Lung (tissue), 11 donors: ENCODE measurements at regions not wholly inside any gene's neighbourhood (a gene's known extent, or its start where the extent isn't known, plus 50 kb on each side); places are given as distances from the start of the nearest gene placed in this dataset.

Experiments
- ATAC-seq: fragments of 200-7000 bp; cut with Tn5 transposase; one replicate; pipeline ENCODE4 v1.9.1; 2020; ENCODE audit warnings: moderate number of reproducible peaks; ENCODE audit not compliant: insufficient read depth, low FRiP score
- DNase-seq, 3 donors: peaks; one replicate each; pipeline ENCODE4 v3.0.0-alpha.2; 2013 to 2017
- H3K27ac ChIP-seq, 2 donors: one replicate each; pipeline ENCODE4 v1.5.1; 2013; ENCODE audit warnings: mild to moderate bottlenecking in 2 of 2, moderate library complexity in 2 of 2, control low read depth in 1 of 2, inconsistent platforms in 1 of 2, low read depth in 1 of 2, low read length in 1 of 2
- H3K27me3 ChIP-seq, 3 donors: one replicate each; pipeline ENCODE4 v1.5.1; 2013; ENCODE audit warnings: low read length in 2 of 3; ENCODE audit not compliant: control insufficient read depth in 3 of 3, insufficient read depth in 3 of 3
- H3K36me3 ChIP-seq, 4 donors: one replicate each; pipeline ENCODE4 v1.5.1; 2013; ENCODE audit warnings: low read length in 4 of 4, mild to moderate bottlenecking in 1 of 4, moderate library complexity in 1 of 4; ENCODE audit not compliant: control insufficient read depth in 4 of 4, insufficient read depth in 4 of 4
- H3K4me1 ChIP-seq, 5 donors: one replicate each; pipeline ENCODE4 v1.5.1; 2013; ENCODE audit warnings: low read length in 5 of 5, mild to moderate bottlenecking in 2 of 5, moderate library complexity in 1 of 5; ENCODE audit not compliant: control insufficient read depth in 5 of 5, insufficient read depth in 5 of 5
- H3K4me3 ChIP-seq: one replicate; pipeline ENCODE4 v1.5.1; 2013; ENCODE audit warnings: mild to moderate bottlenecking, control low read depth, moderate library complexity
- H3K9ac ChIP-seq, 2 donors: one replicate each; pipeline ENCODE4 v1.5.1; 2013; ENCODE audit warnings: low read length in 2 of 2, control low read depth in 1 of 2; ENCODE audit not compliant: insufficient read depth in 1 of 2
- H3K9me3 ChIP-seq, 4 donors: one replicate each; pipeline ENCODE4 v1.5.1; 2013; ENCODE audit warnings: low read length in 3 of 4, mild to moderate bottlenecking in 1 of 4, moderate library complexity in 1 of 4; ENCODE audit not compliant: control insufficient read depth in 4 of 4, insufficient read depth in 3 of 4
- CTCF ChIP-seq: IDR thresholded peaks from 2 replicates; pipeline ENCODE4 v1.5.1; 2012; ENCODE audit warnings: mild to moderate bottlenecking; ENCODE audit errors: control extremely low read depth, extremely low read depth
- WGBS, 2 donors: extraction: QIAGEN DNeasy Blood & Tissue Kit; methylation state at CpG; one replicate each; pipeline ENCODE4 v1.1.7; 2013; 5-methylcytosine and 5-hydroxymethylcytosine counted together
- donor health status: control.
- donor health status: control.
- donor health status: Bipolar disorder and iron deficiency.
- donor health status: healthy.
- donor health status: DM: yes; HTN: yes; CAD: no.

DNA sequence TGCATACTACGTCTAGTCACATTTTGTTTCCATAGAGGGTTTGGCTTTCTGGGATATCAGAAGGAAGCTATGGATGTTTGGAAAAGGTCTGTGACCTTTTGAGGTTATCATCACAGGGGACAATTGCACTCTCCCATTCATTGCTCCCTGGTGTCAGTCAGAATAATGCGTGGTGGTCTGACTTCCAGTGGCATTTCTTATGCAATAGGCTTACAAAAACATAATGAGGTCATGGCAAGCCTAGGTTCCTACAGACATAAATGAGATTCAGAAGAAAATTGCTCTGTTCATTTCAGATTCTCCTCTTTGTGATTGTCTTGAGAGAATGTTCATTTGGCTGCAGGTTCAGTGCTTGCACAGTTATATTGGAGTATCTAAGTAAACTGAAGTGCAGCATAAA lies 54.6 kb downstream of the ARHGAP35 start:
- Histone ChIP-seq H3K36me3 (peaks cover 5 to 17% (median 11%) of the 10 kb centered on the region in 4 donors), H3K9me3 (no peaks in the 10 kb centered on the region), H3K27me3 (no peaks in the 10 kb centered on the region), H3K4me3 (no peak overlapping the region), H3K27ac (no peak overlapping the region), H3K9ac (no peak overlapping the region), H3K4me1 (peaks cover 7 to 26% (median 22%) of the 10 kb centered on the region in 5 donors)
- TF ChIP-seq CTCF = no peak
- ATAC-seq (no peak), DNase-seq (peak in 1 of 3 donors; percentile 25)
- 55 to 58% methylated on average over 2 of the region's 2 CpGs for WGBS, 2 donors

GRCh38 chr19:46917002-46917401 lies 56.2 kb downstream of the ARHGAP35 start:
- no peak for DNase-seq
- 89 to 92% methylated on average over 5 of the region's 5 CpGs for WGBS, 2 donors

DNA sequence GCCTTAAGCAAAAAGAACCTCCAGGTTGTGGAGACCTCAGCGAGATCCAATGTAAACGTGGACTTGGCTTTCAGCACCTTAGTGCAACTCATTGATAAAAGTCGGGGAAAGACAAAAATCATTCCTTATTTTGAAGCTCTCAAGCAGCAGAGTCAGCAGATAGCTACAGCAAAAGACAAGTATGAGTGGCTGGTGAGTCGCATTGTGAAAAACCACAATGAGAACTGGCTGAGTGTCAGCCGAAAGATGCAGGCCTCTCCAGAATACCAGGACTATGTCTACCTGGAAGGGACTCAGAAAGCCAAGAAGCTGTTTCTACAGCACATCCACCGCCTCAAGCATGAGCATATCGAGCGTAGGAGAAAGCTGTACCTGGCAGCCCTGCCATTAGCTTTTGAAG lies 58.5 kb downstream of the ARHGAP35 start:
- Histone ChIP-seq H3K27ac (no peak overlapping the region), H3K4me3 (no peak overlapping the region), H3K9me3 (no peaks in the 10 kb centered on the region), H3K9ac (no peak overlapping the region), H3K4me1 (peaks cover 3 to 18% (median 7%) of the 10 kb centered on the region in 5 donors), H3K27me3 (no peaks in the 10 kb centered on the region), H3K36me3 (peaks cover 15 to 36% (median 20%) of the 10 kb centered on the region in 4 donors)
- no peak for DNase-seq
- TF ChIP-seq CTCF = no peak
- no peak for ATAC-seq
- WGBS, 2 donors = 89 to 94% methylated on average over 8 of the region's 8 CpGs

More at GRCh38 chr19:46917002-46917401, 56.2 kb downstream of the ARHGAP35 start:
- H3K27me3 ChIP-seq = no peaks in the 10 kb centered on the region
- H3K27ac ChIP-seq = peak overlapping the region in 1 of 2 donors; percentile 12
- ATAC-seq = no peak
- TF ChIP-seq CTCF = no peak
- H3K9me3 ChIP-seq = no peaks in the 10 kb centered on the region
- H3K4me3 ChIP-seq = no peak overlapping the region
- H3K9ac ChIP-seq = no peak overlapping the region
- H3K36me3 ChIP-seq = peaks cover 15 to 32% (median 19%) of the 10 kb centered on the region in 4 donors
- peaks cover 7 to 26% (median 23%) of the 10 kb centered on the region in 5 donors for H3K4me1 ChIP-seq

GRCh38 chr19:46920362-46920761 lies 59.6 kb downstream of the ARHGAP35 start:
- no peaks in the 10 kb centered on the region for H3K27me3 ChIP-seq
- H3K4me1 ChIP-seq = peaks cover 8 to 19% (median 13%) of the 10 kb centered on the region in 5 donors
- DNase-seq (no peak), ATAC-seq (no peak)
- 90 to 94% methylated on average over 14 of the region's 14 CpGs for WGBS, 2 donors
- no peak overlapping the region for H3K4me3 ChIP-seq
- peaks cover 15 to 36% (median 20%) of the 10 kb centered on the region in 4 donors for H3K36me3 ChIP-seq
- no peak for TF ChIP-seq CTCF
- no peak overlapping the region for H3K9ac ChIP-seq
- H3K27ac ChIP-seq = no peak overlapping the region
- H3K9me3 ChIP-seq = no peaks in the 10 kb centered on the region
